GM18951 (cell line): ENCODE measurements at regions not wholly inside any gene's neighbourhood (a gene's known extent, or its start where the extent isn't known, plus 50 kb on each side); places are given as distances from the start of the nearest gene placed in this dataset.

Source experiments
- POLR2A ChIP-seq: IDR thresholded peaks from 4 replicates; pipeline ENCODE4 v1.6.1; 2011; ENCODE audit warnings: mild to moderate bottlenecking; ENCODE audit not compliant: insufficient read length, insufficient read depth; ENCODE audit errors: extremely low read depth
- in situ Hi-C: fragments of 300-500 bp; cut with MboI; formaldehyde crosslinking; loops from one replicate; pipeline ENCODE4 v1.12.0; 2022; ENCODE audit warnings: low sequenced_read_pairs, mixed read lengths, inconsistent platforms; ENCODE audit not compliant: unreplicated experiment

GRCh38 chr3:89654031-89654430 is 546.6 kb downstream of the EPHA3 start:
- no peak for TF ChIP-seq POLR2A
- in situ Hi-C loops, result no loop called here

DNA sequence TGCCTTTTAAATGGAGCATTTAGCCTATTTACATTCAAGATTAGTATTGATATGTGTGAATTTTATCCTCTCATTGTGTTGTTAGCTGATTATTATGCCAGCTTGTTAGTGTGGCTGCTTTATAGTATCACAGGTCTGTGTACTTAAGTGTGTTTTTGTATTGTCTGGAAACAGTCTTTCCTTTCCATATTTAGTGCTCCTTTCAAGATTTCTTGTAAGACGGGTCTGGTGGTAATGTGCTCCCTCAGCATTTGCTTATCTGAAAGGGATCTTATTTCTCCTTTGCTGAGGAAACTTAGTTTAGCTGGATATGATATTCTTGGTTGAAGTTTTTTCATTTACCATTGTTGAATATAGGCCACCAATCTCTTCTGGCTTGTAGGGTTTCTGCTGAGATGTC is 549.0 kb downstream of the EPHA3 start:
- no peak for TF ChIP-seq POLR2A
- in situ Hi-C loops, result no loop called here

- TF ChIP-seq POLR2A, result no peak
These were observed 572.3 kb downstream of the EPHA3 start for GRCh38 chr3:89679686-89680085.

GRCh38 chr3:89682556-89682955 is 575.1 kb downstream of the EPHA3 start:
- in situ Hi-C loops, result no loop called here
- no peak for TF ChIP-seq POLR2A

More at GRCh38 chr3:89679686-89680085, 572.3 kb downstream of the EPHA3 start:
- in situ Hi-C loops, result no loop called here

DNA sequence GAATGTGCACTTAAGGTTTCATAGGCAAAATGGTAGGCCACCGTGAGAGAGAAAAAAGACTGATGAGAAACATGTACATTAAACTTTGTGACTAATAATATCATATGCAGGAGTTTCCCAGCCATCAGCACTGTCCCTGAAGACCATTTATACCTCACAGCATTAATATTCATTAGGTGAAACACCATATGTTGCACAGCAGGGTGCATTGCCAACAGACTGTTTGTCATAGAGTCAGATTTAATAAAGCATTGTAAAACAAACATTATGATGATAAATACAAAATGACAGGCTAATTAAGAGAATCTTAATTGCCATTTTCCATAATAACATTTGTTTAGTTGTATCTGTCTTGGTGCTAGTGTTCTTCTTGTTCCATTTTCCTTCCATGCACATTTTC is 578.3 kb downstream of the EPHA3 start:
- TF ChIP-seq POLR2A, result no peak
- in situ Hi-C loops, result no loop called here

DNA sequence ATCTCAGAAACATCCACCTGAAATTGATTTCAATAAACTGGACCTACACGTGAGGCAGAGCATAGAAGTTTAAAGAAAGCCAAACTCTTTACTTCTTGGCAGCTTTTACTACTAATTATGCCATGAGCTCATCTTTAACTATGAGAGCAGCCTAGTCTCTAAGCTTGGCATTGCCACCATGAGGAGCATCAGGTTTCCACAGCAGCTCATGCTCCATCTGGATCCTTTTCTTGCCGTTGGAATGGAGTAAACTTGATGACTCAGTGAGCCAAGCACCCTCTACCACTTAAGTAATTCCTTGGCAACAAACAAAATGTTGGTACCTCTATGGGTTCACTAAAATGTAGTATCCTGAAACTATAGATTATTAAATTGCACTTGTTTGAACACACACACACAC is 583.2 kb downstream of the EPHA3 start:
- in situ Hi-C loops, result no loop called here
- no peak for TF ChIP-seq POLR2A

- TF ChIP-seq POLR2A, result no peak
- in situ Hi-C loops, result no loop called here
These were observed 585.2 kb downstream of the EPHA3 start for GRCh38 chr3:89692601-89693000.

- in situ Hi-C loops, result no loop called here
- TF ChIP-seq POLR2A, result no peak
These were observed 590.0 kb downstream of the EPHA3 start for GRCh38 chr3:89697321-89697916.

DNA sequence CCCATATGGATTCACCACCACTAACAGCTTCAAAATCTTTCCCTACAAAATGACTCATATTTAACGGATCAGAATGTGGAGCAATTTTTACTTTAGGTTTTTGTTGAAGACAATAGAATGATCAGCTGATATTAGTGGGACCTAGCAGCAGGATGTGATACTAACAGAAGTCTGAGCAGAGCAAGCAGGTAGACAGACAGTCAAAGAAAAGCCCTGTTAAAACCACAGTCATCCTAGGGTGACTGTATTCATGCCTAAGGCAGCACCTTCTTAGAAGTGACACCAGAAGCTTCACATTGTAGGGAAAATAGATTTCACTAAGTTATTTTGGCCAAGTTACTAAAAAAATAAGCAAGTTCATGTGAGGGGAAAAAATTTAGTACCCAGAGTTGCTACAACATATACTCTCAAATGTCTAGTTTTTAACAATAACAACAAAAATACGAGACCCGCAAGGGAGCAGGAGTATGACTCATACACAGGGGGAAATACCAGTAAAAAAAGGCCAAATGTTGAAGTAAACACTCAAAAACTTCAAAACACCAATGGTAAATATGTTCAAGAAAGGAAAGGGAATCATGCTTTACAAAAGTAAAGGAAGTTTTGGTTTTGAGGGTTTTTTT is 590.9 kb downstream of the EPHA3 start:
- in situ Hi-C loops, result no loop called here
- no peak for TF ChIP-seq POLR2A

DNA sequence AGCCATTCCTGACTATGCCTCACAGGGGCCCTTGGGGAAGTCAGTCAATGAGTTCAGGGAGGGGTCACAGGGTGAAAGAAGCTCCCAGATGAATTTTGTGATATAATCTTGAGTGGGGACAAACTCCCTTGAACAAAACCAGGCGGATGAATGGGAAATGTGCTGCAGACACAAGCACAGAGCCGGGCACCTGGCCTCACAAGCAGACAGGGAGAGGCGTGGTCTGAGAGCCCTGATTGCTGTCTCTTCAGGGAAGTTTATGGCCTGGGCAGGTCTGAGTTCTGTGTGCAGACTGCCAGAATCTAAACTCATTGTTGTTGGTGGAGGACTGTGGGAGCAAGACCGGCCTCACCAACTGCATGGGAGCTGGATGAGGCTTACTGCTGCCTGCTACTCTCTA is 591.8 kb downstream of the EPHA3 start:
- TF ChIP-seq POLR2A, result no peak
- in situ Hi-C loops, result no loop called here

- in situ Hi-C loops, result no loop called here
- no peak for TF ChIP-seq POLR2A
These were observed 592.4 kb downstream of the EPHA3 start for GRCh38 chr3:89699771-89700170.

DNA sequence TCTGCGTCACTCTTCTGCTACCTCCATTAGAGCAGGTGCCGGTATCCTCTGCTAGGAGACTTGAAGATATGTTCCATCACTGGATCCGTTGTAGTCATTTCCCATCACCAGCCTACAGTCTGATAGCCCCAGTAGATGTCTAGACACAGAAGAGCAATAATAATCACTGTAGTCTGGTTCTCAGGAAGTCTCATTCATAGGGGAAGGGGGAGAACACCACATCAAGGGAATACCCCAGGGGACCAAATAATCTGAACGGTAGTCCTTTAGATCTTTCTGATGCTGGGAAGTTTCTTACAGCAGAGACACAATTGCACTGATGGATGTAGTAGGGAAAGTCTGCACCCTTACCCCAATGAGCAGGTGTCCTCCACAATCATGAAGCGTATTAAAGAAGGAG is 595.0 kb downstream of the EPHA3 start:
- no peak for TF ChIP-seq POLR2A
- in situ Hi-C loops, result no loop called here

- TF ChIP-seq POLR2A, result no peak
- in situ Hi-C loops, result no loop called here
These were observed 605.8 kb downstream of the EPHA3 start for GRCh38 chr3:89713196-89713595.

- in situ Hi-C loops, result no loop called here
- TF ChIP-seq POLR2A, result no peak
These were observed 606.8 kb downstream of the EPHA3 start for GRCh38 chr3:89714237-89714636.

DNA sequence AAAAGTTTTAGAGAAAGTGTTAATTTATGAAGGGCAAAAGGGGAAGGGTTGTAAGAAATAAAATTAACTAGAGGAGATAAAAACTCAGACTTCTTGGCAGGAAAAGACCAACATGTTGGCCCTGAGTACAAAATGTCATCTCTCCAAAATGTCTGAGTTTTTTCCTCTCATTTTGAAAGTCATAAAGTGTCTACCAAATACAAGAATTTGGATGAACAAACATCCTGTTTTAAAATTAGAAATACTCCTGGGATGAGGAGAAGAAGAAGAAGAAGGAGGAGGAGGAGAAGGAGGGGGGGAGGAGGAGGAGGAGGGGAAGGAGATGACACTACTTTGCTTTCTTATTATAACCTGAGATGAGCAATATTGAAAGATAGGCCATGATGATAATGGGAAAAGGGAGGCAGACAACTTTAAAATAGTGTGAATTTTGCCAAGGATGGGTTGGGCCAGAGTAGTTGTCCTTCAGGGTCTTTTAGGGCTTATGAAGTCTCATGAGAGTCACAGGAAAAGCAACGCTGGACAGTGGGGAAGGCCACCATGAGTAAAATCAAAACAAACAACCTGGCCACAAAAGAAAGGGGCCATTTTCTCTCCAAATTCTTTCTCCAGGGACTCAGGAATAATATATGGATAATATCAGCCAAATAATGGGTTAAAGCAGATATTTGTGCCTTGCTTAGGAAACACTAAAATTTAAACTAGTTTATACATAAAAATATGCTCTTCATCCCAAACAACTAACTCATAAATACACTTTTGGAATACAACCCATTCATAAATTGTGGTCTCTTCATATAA is 632.9 kb downstream of the EPHA3 start:
- TF ChIP-seq POLR2A, result no peak
- in situ Hi-C loops, result no loop called here

- in situ Hi-C loops, result no loop called here
- no peak for TF ChIP-seq POLR2A
These were observed 633.4 kb downstream of the EPHA3 start for GRCh38 chr3:89740881-89741177.
